ENCODE measurements at regions not wholly inside any gene's neighbourhood (a gene's known extent, or its start where the extent isn't known, plus 50 kb on each side); places are given as distances from the start of the nearest gene placed in this dataset.

DNA sequence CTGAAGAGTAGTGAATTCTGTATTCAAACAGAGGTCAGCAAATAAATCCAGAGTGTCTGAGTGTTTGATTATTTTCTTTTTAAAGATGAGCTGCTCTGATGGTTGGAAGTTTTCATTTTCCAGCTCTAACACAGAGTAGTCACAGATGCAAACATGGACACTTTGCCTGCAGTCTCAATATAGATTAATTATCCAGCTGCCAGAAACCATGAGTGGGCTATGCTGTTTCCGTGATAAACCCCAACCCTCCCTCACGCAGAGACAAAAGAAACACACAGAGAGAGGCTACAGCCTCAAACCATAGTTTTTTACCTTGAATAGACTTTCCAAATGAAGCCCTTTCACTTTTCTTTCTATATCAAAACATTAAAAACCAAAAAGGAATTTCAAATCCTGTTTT is 884.7 kb downstream of the DIAPH3 start:
- H3K4me1 ChIP-seq (ENCODE audit: insufficient read depth, low read length, poor library complexity, severe bottlenecking) = peaks cover 8% of the 10 kb centered on the region
- DNase-seq (ENCODE audit: low spot score) = no peak
- BruUV-seq (replicated peaks) = no TSS peak
- ChIA-PET CTCF (no interaction called here), POLR2A (ENCODE audit: low non-redundant PET) (no interaction called here)
- H3K27ac ChIP-seq (ENCODE audit: low read depth, low read length, poor library complexity, severe bottlenecking) = no peak overlapping the region
- H3K9me3 ChIP-seq (ENCODE audit: low read depth, low read length, poor library complexity, severe bottlenecking) = no peaks in the 10 kb centered on the region
- no peak overlapping the region for H3K4me3 ChIP-seq (ENCODE audit: low read depth, low read length, poor library complexity, severe bottlenecking)
- intact Hi-C loops (cut with micrococcal nuclease; ENCODE audit: unreplicated experiment) = no loop called here
- no peaks in the 10 kb centered on the region for H3K36me3 ChIP-seq (ENCODE audit: insufficient read depth, low read length, poor library complexity, severe bottlenecking)
- TF ChIP-seq CTCF (conservative IDR thresholded peaks at IDR 0.05; ENCODE audit: low read depth, low read length) (no peak), EZH2 (IDR thresholded peaks at IDR 0.05; ENCODE audit: borderline replicate concordance, low read depth, low read length, poor library complexity, severe bottlenecking) (no peak)
- no peaks in the 10 kb centered on the region for H3K27me3 ChIP-seq (replicated peaks; ENCODE audit: insufficient read depth, low read depth, low read length, poor library complexity)

GRCh38 chr13:59279576-59279975 is 884.2 kb downstream of the DIAPH3 start:
- peaks cover 8% of the 10 kb centered on the region for H3K4me1 ChIP-seq (ENCODE audit: insufficient read depth, low read length, poor library complexity, severe bottlenecking)
- BruUV-seq (replicated peaks) = no TSS peak

DNA sequence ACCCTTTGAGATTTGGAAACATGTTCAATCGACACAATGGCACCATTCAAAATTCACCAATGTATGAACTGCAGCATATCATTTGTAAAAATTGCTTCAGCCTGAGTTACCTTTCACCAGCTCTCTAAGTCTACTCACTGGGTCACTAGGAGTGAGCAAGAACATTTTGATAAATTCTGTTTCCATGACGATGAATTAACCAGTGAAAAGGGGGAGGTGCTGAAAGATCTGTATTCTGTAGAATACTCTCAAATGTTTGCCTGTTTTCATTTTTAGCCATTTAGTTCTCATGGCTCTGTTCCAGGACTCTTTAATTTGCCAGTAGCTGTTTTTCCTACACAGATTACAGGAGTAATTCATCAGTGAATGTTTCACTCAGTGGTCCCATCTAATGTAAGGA is 883.4 kb downstream of the DIAPH3 start:
- intact Hi-C loops (cut with micrococcal nuclease; ENCODE audit: unreplicated experiment) = no loop called here
- no peak overlapping the region for H3K27ac ChIP-seq (ENCODE audit: low read depth, low read length, poor library complexity, severe bottlenecking)
- BruUV-seq (replicated peaks) = no TSS peak
- TF ChIP-seq CTCF (conservative IDR thresholded peaks at IDR 0.05; ENCODE audit: low read depth, low read length) = no peak
- TF ChIP-seq EZH2 (IDR thresholded peaks at IDR 0.05; ENCODE audit: borderline replicate concordance, low read depth, low read length, poor library complexity, severe bottlenecking) = no peak
- H3K4me1 ChIP-seq (ENCODE audit: insufficient read depth, low read length, poor library complexity, severe bottlenecking) = peaks cover 8% of the 10 kb centered on the region
- ChIA-PET CTCF (no interaction called here), POLR2A (ENCODE audit: low non-redundant PET) (no interaction called here)
- no peak overlapping the region for H3K4me3 ChIP-seq (ENCODE audit: low read depth, low read length, poor library complexity, severe bottlenecking)
- H3K27me3 ChIP-seq (replicated peaks; ENCODE audit: insufficient read depth, low read depth, low read length, poor library complexity) = no peaks in the 10 kb centered on the region
- no peak for DNase-seq (ENCODE audit: low spot score)
- H3K36me3 ChIP-seq (ENCODE audit: insufficient read depth, low read length, poor library complexity, severe bottlenecking) = no peaks in the 10 kb centered on the region
- no peaks in the 10 kb centered on the region for H3K9me3 ChIP-seq (ENCODE audit: low read depth, low read length, poor library complexity, severe bottlenecking)

More at GRCh38 chr13:59279576-59279975, 884.2 kb downstream of the DIAPH3 start:
- no peak overlapping the region for H3K27ac ChIP-seq (ENCODE audit: low read depth, low read length, poor library complexity, severe bottlenecking)
- H3K4me3 ChIP-seq (ENCODE audit: low read depth, low read length, poor library complexity, severe bottlenecking) = no peak overlapping the region
- H3K27me3 ChIP-seq (replicated peaks; ENCODE audit: insufficient read depth, low read depth, low read length, poor library complexity) = no peaks in the 10 kb centered on the region
- H3K9me3 ChIP-seq (ENCODE audit: low read depth, low read length, poor library complexity, severe bottlenecking) = no peaks in the 10 kb centered on the region
- ChIA-PET POLR2A (ENCODE audit: low non-redundant PET) (no interaction called here), CTCF (no interaction called here)
- no peak for TF ChIP-seq CTCF (conservative IDR thresholded peaks at IDR 0.05; ENCODE audit: low read depth, low read length)
- TF ChIP-seq EZH2 (IDR thresholded peaks at IDR 0.05; ENCODE audit: borderline replicate concordance, low read depth, low read length, poor library complexity, severe bottlenecking) = no peak
- H3K36me3 ChIP-seq (ENCODE audit: insufficient read depth, low read length, poor library complexity, severe bottlenecking) = no peaks in the 10 kb centered on the region
- DNase-seq (ENCODE audit: low spot score) = no peak
- intact Hi-C loops (cut with micrococcal nuclease; ENCODE audit: unreplicated experiment) = no loop called here

All from A673 (cell line).